Neural cell (in vitro differentiated cells): ENCODE measurements at regions not wholly inside any gene's neighbourhood (a gene's known extent, or its start where the extent isn't known, plus 50 kb on each side); places are given as distances from the start of the nearest gene placed in this dataset.

ENCODE experiments used
- CTCF ChIP-seq: fragments of 450-650 bp; IDR thresholded peaks from 2 replicates; pipeline ENCODE4 v1.5.1; 2014; ENCODE audit warnings: antibody characterized with exemption, mild to moderate bottlenecking, moderate library complexity; ENCODE audit not compliant: poor library complexity, severe bottlenecking
- EP300 ChIP-seq: fragments of 450-650 bp; conservative IDR thresholded peaks from 2 replicates; pipeline ENCODE4 v1.6.1; 2014; ENCODE audit warnings: antibody characterized with exemption, mild to moderate bottlenecking, moderate library complexity; ENCODE audit not compliant: poor library complexity, severe bottlenecking
- EZH2 ChIP-seq: fragments of 200-600, 300-800 bp; shearing (Covaris generic), sonication (generic); IDR thresholded peaks from 2 replicates; pipeline ENCODE4 v1.6.1; 2014; ENCODE audit warnings: antibody characterized with exemption, low read length, borderline replicate concordance, mild to moderate bottlenecking; ENCODE audit not compliant: insufficient read depth, poor library complexity, severe bottlenecking
- MXI1 ChIP-seq: fragments of 450-650 bp; conservative IDR thresholded peaks from 2 replicates; pipeline ENCODE4 v1.6.1; 2014; ENCODE audit warnings: antibody characterized with exemption, mild to moderate bottlenecking; ENCODE audit not compliant: poor library complexity, severe bottlenecking
- POLR2AphosphoS5 ChIP-seq: IDR thresholded peaks from 2 replicates; pipeline ENCODE4 v1.6.1; 2012
- RAD21 ChIP-seq: fragments of 450-650 bp; conservative IDR thresholded peaks from 2 replicates; pipeline ENCODE4 v1.6.1; 2014; ENCODE audit warnings: antibody characterized with exemption, mild to moderate bottlenecking, moderate library complexity
- REST ChIP-seq: IDR thresholded peaks from 2 replicates; pipeline ENCODE4 v1.6.1; 2012; ENCODE audit warnings: borderline replicate concordance
- SMC3 ChIP-seq: fragments of 450-650 bp; conservative IDR thresholded peaks from 2 replicates; pipeline ENCODE4 v1.6.1; 2014; ENCODE audit warnings: antibody characterized with exemption, mild to moderate bottlenecking, moderate library complexity; ENCODE audit not compliant: poor library complexity
- TAF1 ChIP-seq: IDR thresholded peaks from 2 replicates; pipeline ENCODE4 v1.6.1; 2012; ENCODE audit warnings: low read depth

- TF ChIP-seq CTCF (no peak), EZH2 (no peak), MXI1 (no peak), TAF1 (no peak), REST (no peak), POLR2AphosphoS5 (no peak), EP300 (no peak), RAD21 (no peak), SMC3 (no peak)
Observed at GRCh38 chr10:44576702-44577191, 191.8 kb upstream of the CXCL12 start.
